Suprapubic skin (tissue), 4 donors: ENCODE measurements at regions not wholly inside any gene's neighbourhood (a gene's known extent, or its start where the extent isn't known, plus 50 kb on each side); places are given as distances from the start of the nearest gene placed in this dataset.

Experiments
- DNase-seq, 2 donors: peaks; one replicate each; pipeline ENCODE4 v3.0.0-alpha.2; 2019; ENCODE audit warnings: low spot score in 2 of 2
- H3K27ac ChIP-seq: fragments of 200-600 bp; sonication (generic); one replicate; pipeline ENCODE4 v1.5.1; 2019
- H3K27me3 ChIP-seq: fragments of 200-600 bp; sonication (generic); one replicate; pipeline ENCODE4 v1.5.1; 2019
- H3K36me3 ChIP-seq: fragments of 200-600 bp; sonication (generic); one replicate; pipeline ENCODE4 v1.5.1; 2019
- H3K4me1 ChIP-seq: fragments of 200-600 bp; sonication (generic); one replicate; pipeline ENCODE4 v1.5.1; 2019
- H3K4me3 ChIP-seq: fragments of 200-600 bp; sonication (generic); one replicate; pipeline ENCODE4 v1.5.1; 2019; ENCODE audit warnings: mild to moderate bottlenecking
- H3K9me3 ChIP-seq: fragments of 200-600 bp; sonication (generic); one replicate; pipeline ENCODE4 v1.5.1; 2019
- EP300 ChIP-seq: sonication (generic); formaldehyde crosslinking; IDR thresholded peaks from one replicate; pipeline ENCODE4 v1.6.1; 2017; ENCODE audit warnings: antibody characterized with exemption
- POLR2A ChIP-seq, 2 donors: fragments of 450-650 bp; IDR thresholded peaks; one replicate each; pipeline ENCODE4 v1.6.1; 2017; ENCODE audit warnings: antibody characterized with exemption in 2 of 2, mild to moderate bottlenecking in 2 of 2, moderate library complexity in 2 of 2
- POLR2AphosphoS5 ChIP-seq, 3 donors: sonication (generic); formaldehyde crosslinking; IDR thresholded peaks; one replicate each; pipeline ENCODE4 v1.6.1; 2017; ENCODE audit warnings: antibody characterized with exemption in 3 of 3
- WGBS: methylation state at CpG from one replicate; pipeline ENCODE4 v1.1.5; 2018; 5-methylcytosine and 5-hydroxymethylcytosine counted together
- TF ChIP-seq, protein P1 (sequence below), 2 donors: fragments of 200-600 bp in 1 of 2; fragments of 450-650 bp in 1 of 2; sonication (generic) in 1 of 2; IDR thresholded peaks; one replicate each; pipeline ENCODE4 v1.5.1; 2016 to 2019; ENCODE audit warnings: antibody characterized with exemption in 2 of 2, mild to moderate bottlenecking in 1 of 2, moderate library complexity in 1 of 2

GRCh38 chr2:9681427-9681817 lies 50.6 kb upstream of the YWHAQ start:
- Histone ChIP-seq H3K27me3 (no peaks in the 10 kb centered on the region), H3K4me1 (no peaks in the 10 kb centered on the region), H3K9me3 (no peaks in the 10 kb centered on the region), H3K36me3 (no peaks in the 10 kb centered on the region), H3K27ac (no peak overlapping the region), H3K4me3 (no peak overlapping the region)
- 77% methylated on average over 7 of the region's 7 CpGs for whole genome bisulfite sequencing
- no peak for DNase-seq
- TF ChIP-seq POLR2A (IDR thresholded peaks at IDR 0.05): no peak

- Histone ChIP-seq H3K4me1 (no peaks in the 10 kb centered on the region), H3K27me3 (no peaks in the 10 kb centered on the region), H3K9me3 (no peaks in the 10 kb centered on the region), H3K27ac (no peak overlapping the region), H3K4me3 (no peak overlapping the region), H3K36me3 (no peaks in the 10 kb centered on the region)
- TF ChIP-seq POLR2AphosphoS5 (IDR thresholded peaks at IDR 0.05) (no peak), POLR2A (IDR thresholded peaks at IDR 0.05) (no peak), EP300 (no peak)
- TF ChIP-seq, protein P1, sequence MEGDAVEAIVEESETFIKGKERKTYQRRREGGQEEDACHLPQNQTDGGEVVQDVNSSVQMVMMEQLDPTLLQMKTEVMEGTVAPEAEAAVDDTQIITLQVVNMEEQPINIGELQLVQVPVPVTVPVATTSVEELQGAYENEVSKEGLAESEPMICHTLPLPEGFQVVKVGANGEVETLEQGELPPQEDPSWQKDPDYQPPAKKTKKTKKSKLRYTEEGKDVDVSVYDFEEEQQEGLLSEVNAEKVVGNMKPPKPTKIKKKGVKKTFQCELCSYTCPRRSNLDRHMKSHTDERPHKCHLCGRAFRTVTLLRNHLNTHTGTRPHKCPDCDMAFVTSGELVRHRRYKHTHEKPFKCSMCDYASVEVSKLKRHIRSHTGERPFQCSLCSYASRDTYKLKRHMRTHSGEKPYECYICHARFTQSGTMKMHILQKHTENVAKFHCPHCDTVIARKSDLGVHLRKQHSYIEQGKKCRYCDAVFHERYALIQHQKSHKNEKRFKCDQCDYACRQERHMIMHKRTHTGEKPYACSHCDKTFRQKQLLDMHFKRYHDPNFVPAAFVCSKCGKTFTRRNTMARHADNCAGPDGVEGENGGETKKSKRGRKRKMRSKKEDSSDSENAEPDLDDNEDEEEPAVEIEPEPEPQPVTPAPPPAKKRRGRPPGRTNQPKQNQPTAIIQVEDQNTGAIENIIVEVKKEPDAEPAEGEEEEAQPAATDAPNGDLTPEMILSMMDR (IDR thresholded peaks at IDR 0.05): no peak
- DNase-seq: no peak
- WGBS: 90% methylated on average over 4 of the region's 4 CpGs
Observed at GRCh38 chr2:9685637-9686036, 54.8 kb upstream of the YWHAQ start.

- TF ChIP-seq POLR2AphosphoS5 (IDR thresholded peaks at IDR 0.05) (no peak), EP300 (no peak), POLR2A (IDR thresholded peaks at IDR 0.05) (no peak)
- TF ChIP-seq, protein P1 (IDR thresholded peaks at IDR 0.05): no peak
- no peaks in the 10 kb centered on the region for H3K27me3 ChIP-seq
- no peaks in the 10 kb centered on the region for H3K4me1 ChIP-seq
- no peaks in the 10 kb centered on the region for H3K9me3 ChIP-seq
- no peaks in the 10 kb centered on the region for H3K36me3 ChIP-seq
- H3K27ac ChIP-seq: no peak overlapping the region
- DNase-seq: no peak
- WGBS: 83% methylated on average over 8 of the region's 8 CpGs
- H3K4me3 ChIP-seq: no peak overlapping the region
Observed at GRCh38 chr2:9686061-9686460, 55.3 kb upstream of the YWHAQ start.

DNA sequence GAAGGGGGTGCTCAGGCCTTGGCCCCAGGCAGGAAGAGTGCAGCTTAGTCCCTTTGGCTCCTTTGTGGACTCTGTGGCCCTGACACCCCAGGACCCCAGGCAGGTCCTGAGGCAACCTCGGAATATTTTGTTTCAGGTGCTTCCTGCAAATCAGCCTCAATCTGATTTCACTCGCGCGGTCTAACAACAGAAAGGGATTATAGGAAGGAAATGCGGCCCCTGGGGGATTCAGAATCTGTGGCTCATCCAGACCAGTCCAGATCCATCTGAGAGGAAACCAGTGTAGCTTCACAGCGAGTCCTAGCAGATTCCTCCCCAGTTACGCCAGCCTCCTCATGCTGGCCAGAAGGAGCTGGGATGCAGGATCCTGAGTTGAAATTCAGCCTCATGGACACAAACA lies 59.5 kb upstream of the YWHAQ start:
- Histone ChIP-seq H3K27ac (no peak overlapping the region), H3K4me3 (no peak overlapping the region), H3K36me3 (no peaks in the 10 kb centered on the region), H3K4me1 (peaks cover 12% of the 10 kb centered on the region), H3K27me3 (no peaks in the 10 kb centered on the region), H3K9me3 (no peaks in the 10 kb centered on the region)
- WGBS: 79% methylated on average over 7 of the region's 7 CpGs
- DNase-seq: no peak
- TF ChIP-seq POLR2AphosphoS5 (IDR thresholded peaks at IDR 0.05) (no peak), EP300 (no peak), POLR2A (IDR thresholded peaks at IDR 0.05) (no peak)
- TF ChIP-seq, protein P1 (IDR thresholded peaks at IDR 0.05): no peak

GRCh38 chr2:9690716-9691498 lies 60.1 kb upstream of the YWHAQ start:
- H3K27ac ChIP-seq: no peak overlapping the region
- 93% methylated on average over 11 of the region's 11 CpGs for WGBS
- no peak for DNase-seq

More at GRCh38 chr2:9690716-9691498, 60.1 kb upstream of the YWHAQ start:
- H3K36me3 ChIP-seq: no peaks in the 10 kb centered on the region
- no peak overlapping the region for H3K4me3 ChIP-seq
- peaks cover 12% of the 10 kb centered on the region for H3K4me1 ChIP-seq
- H3K27me3 ChIP-seq: no peaks in the 10 kb centered on the region
- H3K9me3 ChIP-seq: no peaks in the 10 kb centered on the region
- TF ChIP-seq POLR2AphosphoS5 (IDR thresholded peaks at IDR 0.05): no peak
- TF ChIP-seq, protein P1 (IDR thresholded peaks at IDR 0.05): no peak
- no peak for TF ChIP-seq EP300
- no peak for TF ChIP-seq POLR2A (IDR thresholded peaks at IDR 0.05)
